ENCODE measurements at regions not wholly inside any gene's neighbourhood (a gene's known extent, or its start where the extent isn't known, plus 50 kb on each side); places are given as distances from the start of the nearest gene placed in this dataset.

GRCh38 chr3:166285001-166285400 is 447.8 kb upstream of the BCHE start:
- no peak for DNase-seq (ENCODE audit: low read depth, low spot score)
- H3K27ac ChIP-seq (ENCODE audit: low read length): no peak overlapping the region
- POLR2A ChIA-PET: no interaction called here
- no peak for TF ChIP-seq TCF7L2 (IDR thresholded peaks at IDR 0.05; ENCODE audit: low read depth, low read length)
- no peak for TF ChIP-seq CTCF (IDR thresholded peaks at IDR 0.05)
- no peaks in the 10 kb centered on the region for H3K27me3 ChIP-seq (ENCODE audit: control insufficient read depth, insufficient read depth, low read length)
- no peaks in the 10 kb centered on the region for H3K36me3 ChIP-seq (ENCODE audit: control insufficient read depth, insufficient read depth, low read length)
- no peaks in the 10 kb centered on the region for H3K4me1 ChIP-seq (ENCODE audit: control insufficient read depth, insufficient read depth, low read length)
- intact Hi-C loops (cut with micrococcal nuclease; ENCODE audit: unreplicated experiment) (no loop called here), in situ Hi-C loops (cut with HindIII; ENCODE audit: low pct_unique_long_range_greater_than_20kb, low sequenced_read_pairs) (no loop called here)
- CTCF ChIA-PET: no interaction called here
- H3K4me3 ChIP-seq (ENCODE audit: low read depth in 2 of 2, low read length in 2 of 2): no peak overlapping the region
- ATAC-seq: no peak
- H3K9me3 ChIP-seq (ENCODE audit: control insufficient read depth, insufficient read depth, low read depth, low read length): peaks cover 3% of the 10 kb centered on the region; the same call in 1 of the 2 replicates
- BruUV-seq (replicated peaks): no TSS peak

- ATAC-seq: no peak
- CTCF ChIA-PET: no interaction called here
- H3K27me3 ChIP-seq (ENCODE audit: control insufficient read depth, insufficient read depth, low read length): no peaks in the 10 kb centered on the region
Observed at GRCh38 chr3:166283840-166284239, 446.6 kb upstream of the BCHE start.

More at GRCh38 chr3:166283840-166284239, 446.6 kb upstream of the BCHE start:
- POLR2A ChIA-PET: no interaction called here
- TF ChIP-seq SIN3A (IDR thresholded peaks at IDR 0.05; ENCODE audit: borderline replicate concordance, insufficient read depth, low read depth, low read length): no peak
- TF ChIP-seq POLR2AphosphoS5 (IDR thresholded peaks at IDR 0.05; ENCODE audit: low read depth, low read length): no peak
- no peak for TF ChIP-seq TCF7L2 (IDR thresholded peaks at IDR 0.05; ENCODE audit: low read depth, low read length)
- no peak for TF ChIP-seq CTCF (IDR thresholded peaks at IDR 0.05)
- no peak for TF ChIP-seq REST (IDR thresholded peaks at IDR 0.05; ENCODE audit: insufficient read depth in 1 of 2, low read depth in 2 of 2, low read length in 1 of 2)
- H3K4me3 ChIP-seq (ENCODE audit: low read depth in 2 of 2, low read length in 2 of 2): no peak overlapping the region
- no peak overlapping the region for H3K27ac ChIP-seq (ENCODE audit: low read length)
- no TSS peak for BruUV-seq (replicated peaks)
- no peaks in the 10 kb centered on the region for H3K4me1 ChIP-seq (ENCODE audit: control insufficient read depth, insufficient read depth, low read length)
- no peaks in the 10 kb centered on the region for H3K36me3 ChIP-seq (ENCODE audit: control insufficient read depth, insufficient read depth, low read length)
- intact Hi-C loops (cut with micrococcal nuclease; ENCODE audit: unreplicated experiment) (no loop called here), in situ Hi-C loops (cut with HindIII; ENCODE audit: low pct_unique_long_range_greater_than_20kb, low sequenced_read_pairs) (no loop called here)
- DNase-seq (ENCODE audit: low read depth, low spot score): no peak
- H3K9me3 ChIP-seq (ENCODE audit: control insufficient read depth, insufficient read depth, low read depth, low read length): peaks cover 3% of the 10 kb centered on the region; the same call in 1 of the 2 replicates
